NT2/D1 (cell line): ENCODE measurements at regions not wholly inside any gene's neighbourhood (a gene's known extent, or its start where the extent isn't known, plus 50 kb on each side); places are given as distances from the start of the nearest gene placed in this dataset.

ENCODE experiments used
- SUZ12 ChIP-seq: IDR thresholded peaks from 2 replicates; pipeline ENCODE4 v1.6.1; 2011; ENCODE audit not compliant: insufficient read length, insufficient read depth; ENCODE audit errors: extremely low read depth
- YY1 ChIP-seq: IDR thresholded peaks from 2 replicates; pipeline ENCODE4 v1.6.1; 2011; ENCODE audit not compliant: insufficient read length, insufficient read depth
- ZNF274 ChIP-seq: IDR thresholded peaks from 2 replicates; pipeline ENCODE4 v1.6.1; 2011; ENCODE audit warnings: mild to moderate bottlenecking, low read depth, low read length

DNA sequence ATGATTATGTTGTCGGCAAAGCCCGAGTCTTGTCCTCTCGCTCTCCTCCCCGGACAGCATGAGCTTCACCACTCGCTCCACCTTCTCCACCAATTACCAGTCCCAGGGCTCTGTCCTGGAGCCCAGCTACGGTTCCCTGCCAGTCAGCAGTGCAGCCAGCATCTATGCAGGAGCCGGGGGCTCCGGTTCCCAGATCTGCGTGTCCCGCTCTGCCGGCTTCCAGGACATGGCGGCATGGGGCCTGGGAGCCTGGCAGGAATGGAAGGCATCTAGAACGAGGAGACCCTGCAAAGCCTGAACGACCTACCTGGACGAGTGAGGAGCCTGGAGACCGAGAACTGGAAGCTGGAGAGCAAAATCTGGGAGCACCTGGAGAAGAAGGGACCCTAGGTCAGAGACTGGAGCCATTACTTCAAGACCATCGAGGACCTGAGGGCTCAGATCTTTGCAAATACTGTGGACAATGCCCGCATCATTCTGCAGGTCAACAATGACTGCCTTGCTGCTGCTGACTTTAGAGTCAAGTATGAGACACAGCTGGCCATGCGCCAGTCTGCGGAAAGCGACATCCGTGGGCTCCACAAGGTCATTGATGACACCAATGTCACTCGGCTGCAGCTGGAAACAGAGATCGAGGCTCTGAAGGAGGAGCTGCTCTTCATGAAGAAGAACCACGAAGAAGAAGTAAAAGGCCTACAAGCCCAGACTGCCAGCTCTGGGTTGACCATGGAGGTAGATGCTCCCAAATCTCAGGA, 101.3 kb upstream of the MAN2A1 start:
- no peak for TF ChIP-seq ZNF274
- no peak for TF ChIP-seq YY1
- no peak for TF ChIP-seq SUZ12
